Thyroid gland (tissue), 4 donors: ENCODE measurements at regions not wholly inside any gene's neighbourhood (a gene's known extent, or its start where the extent isn't known, plus 50 kb on each side); places are given as distances from the start of the nearest gene placed in this dataset.

ENCODE experiments used
- DNase-seq, 2 donors: peaks; one replicate each; pipeline ENCODE4 v3.0.0-alpha.2; 2019
- H3K27ac ChIP-seq, 3 donors: fragments of 200-600 bp; sonication (generic); 1 replicate in 2 of 3; 2 replicates in 1 of 3; pipeline ENCODE4 v1.5.1; 2016 to 2019; ENCODE audit warnings: mild to moderate bottlenecking in 1 of 3, moderate library complexity in 1 of 3
- H3K27me3 ChIP-seq: fragments of 200-600 bp; sonication (generic); one replicate; pipeline ENCODE4 v1.5.1; 2019
- H3K36me3 ChIP-seq, 2 donors: fragments of 200-600 bp; sonication (generic); one replicate each; pipeline ENCODE4 v1.5.1; 2016 to 2019
- H3K4me1 ChIP-seq, 2 donors: fragments of 200-600 bp; sonication (generic); one replicate each; pipeline ENCODE4 v1.5.1; 2017 to 2019
- H3K4me3 ChIP-seq, 3 donors: fragments of 200-600 bp; sonication (generic); replicated peaks in 1 of 3; 1 replicate in 2 of 3; 2 replicates in 1 of 3; pipeline ENCODE4 v1.5.1; 2016; ENCODE audit warnings: mild to moderate bottlenecking in 1 of 3
- H3K9me3 ChIP-seq: fragments of 200-600 bp; sonication (generic); one replicate; pipeline ENCODE4 v1.5.1; 2017
- POLR2A ChIP-seq, 2 donors: fragments of 450-650 bp; IDR thresholded peaks; one replicate each; pipeline ENCODE4 v1.6.1; 2017; ENCODE audit warnings: antibody characterized with exemption in 2 of 2, mild to moderate bottlenecking in 2 of 2, moderate library complexity in 1 of 2
- WGBS, 2 donors: methylation state at CpG; one replicate each; pipeline ENCODE4 v1.1.5; 2017; 5-methylcytosine and 5-hydroxymethylcytosine counted together
- intact Hi-C: fragments of 100-400 bp; cut with DNase I; formaldehyde crosslinking; loops from one replicate; pipeline ENCODE4 v1.15.1; 2023
- TF ChIP-seq, protein P1 (sequence below), 6 experiments: fragments of 200-600 bp in 3 of 6; fragments of 450-650 bp in 3 of 6; sonication (generic) in 3 of 6; IDR thresholded peaks; one replicate each; pipeline ENCODE4 v1.5.1; 2016 to 2019; ENCODE audit warnings: antibody characterized with exemption in 6 of 6, mild to moderate bottlenecking in 2 of 6, inconsistent platforms in 1 of 6, moderate library complexity in 1 of 6

DNA sequence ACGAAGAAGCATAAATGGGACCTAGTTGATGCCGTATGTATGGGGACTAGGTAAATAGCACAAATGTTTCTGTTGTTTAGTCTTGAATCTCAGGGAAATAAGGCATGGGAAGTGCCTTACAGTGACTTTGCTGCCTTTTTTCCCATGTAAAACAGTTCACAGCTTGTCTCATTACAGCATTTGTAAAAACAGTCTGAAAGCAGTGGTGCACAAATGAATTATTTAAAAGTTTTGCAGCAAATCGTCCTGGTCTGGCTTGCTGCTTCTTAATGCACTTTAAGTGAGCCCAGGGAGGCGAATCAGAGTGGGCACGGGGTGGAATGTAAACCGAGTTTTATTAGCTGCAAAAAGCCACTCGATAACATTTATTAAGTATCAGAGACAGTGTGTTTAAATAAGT lies 302.0 kb upstream of the ETAA1 start:
- TF ChIP-seq, protein P1, sequence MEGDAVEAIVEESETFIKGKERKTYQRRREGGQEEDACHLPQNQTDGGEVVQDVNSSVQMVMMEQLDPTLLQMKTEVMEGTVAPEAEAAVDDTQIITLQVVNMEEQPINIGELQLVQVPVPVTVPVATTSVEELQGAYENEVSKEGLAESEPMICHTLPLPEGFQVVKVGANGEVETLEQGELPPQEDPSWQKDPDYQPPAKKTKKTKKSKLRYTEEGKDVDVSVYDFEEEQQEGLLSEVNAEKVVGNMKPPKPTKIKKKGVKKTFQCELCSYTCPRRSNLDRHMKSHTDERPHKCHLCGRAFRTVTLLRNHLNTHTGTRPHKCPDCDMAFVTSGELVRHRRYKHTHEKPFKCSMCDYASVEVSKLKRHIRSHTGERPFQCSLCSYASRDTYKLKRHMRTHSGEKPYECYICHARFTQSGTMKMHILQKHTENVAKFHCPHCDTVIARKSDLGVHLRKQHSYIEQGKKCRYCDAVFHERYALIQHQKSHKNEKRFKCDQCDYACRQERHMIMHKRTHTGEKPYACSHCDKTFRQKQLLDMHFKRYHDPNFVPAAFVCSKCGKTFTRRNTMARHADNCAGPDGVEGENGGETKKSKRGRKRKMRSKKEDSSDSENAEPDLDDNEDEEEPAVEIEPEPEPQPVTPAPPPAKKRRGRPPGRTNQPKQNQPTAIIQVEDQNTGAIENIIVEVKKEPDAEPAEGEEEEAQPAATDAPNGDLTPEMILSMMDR (IDR thresholded peaks at IDR 0.05), result no peak
- no peak for TF ChIP-seq POLR2A (IDR thresholded peaks at IDR 0.05)
- Histone ChIP-seq H3K4me1 (no peaks in the 10 kb centered on the region), H3K4me3 (no peak overlapping the region), H3K27me3 (no peaks in the 10 kb centered on the region), H3K36me3 (no peaks in the 10 kb centered on the region), H3K27ac (no peak overlapping the region), H3K9me3 (no peaks in the 10 kb centered on the region)
- intact Hi-C loops, result no loop called here
- DNase-seq, result no peak
- WGBS, 2 donors, result 52 to 59% methylated on average over 7 of the region's 7 CpGs

DNA sequence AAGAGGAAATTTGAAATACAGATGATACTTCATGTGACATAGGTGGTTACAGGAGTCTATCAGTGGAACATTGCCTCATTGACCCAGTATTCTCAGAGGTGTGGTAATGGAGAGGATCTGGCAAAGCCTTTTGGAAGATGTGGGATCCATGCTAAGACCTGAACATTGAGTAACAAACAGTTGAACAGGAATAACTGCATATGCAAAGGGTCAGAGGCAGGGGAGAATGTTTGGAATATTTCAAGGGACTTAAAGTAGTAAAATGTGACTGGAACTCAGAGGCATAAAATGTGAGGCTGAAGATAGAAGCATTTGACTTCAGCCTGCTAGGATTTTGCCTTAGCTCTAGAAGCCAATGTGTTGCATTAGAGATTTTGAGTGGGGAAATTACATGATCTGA lies 300.2 kb upstream of the ETAA1 start:
- Histone ChIP-seq H3K4me3 (no peak overlapping the region), H3K27ac (no peak overlapping the region), H3K9me3 (no peaks in the 10 kb centered on the region), H3K27me3 (no peaks in the 10 kb centered on the region), H3K4me1 (no peaks in the 10 kb centered on the region), H3K36me3 (no peaks in the 10 kb centered on the region)
- intact Hi-C loops, result no loop called here
- DNase-seq, result no peak
- TF ChIP-seq, protein P1 (IDR thresholded peaks at IDR 0.05), result no peak
- no peak for TF ChIP-seq POLR2A (IDR thresholded peaks at IDR 0.05)

DNA sequence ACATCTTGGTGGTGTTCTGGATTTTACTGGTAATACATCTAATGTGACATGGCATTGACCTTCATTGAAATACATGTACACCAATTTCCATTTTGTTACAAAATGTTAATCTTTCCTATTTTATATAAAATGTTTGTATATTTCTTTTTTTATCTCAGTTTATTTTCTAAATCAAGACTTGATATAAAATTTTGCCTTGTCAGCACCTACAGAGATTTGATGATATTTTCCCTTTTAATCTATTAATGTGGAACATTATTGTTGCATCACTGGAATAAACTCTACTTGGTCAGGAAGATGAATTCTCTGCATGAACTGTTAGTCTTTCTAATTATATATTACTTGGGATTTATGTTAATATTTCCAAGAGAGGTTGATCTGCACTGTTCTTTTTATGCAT lies 294.0 kb upstream of the ETAA1 start:
- no peak for DNase-seq
- no peak overlapping the region for H3K4me3 ChIP-seq
- no peaks in the 10 kb centered on the region for H3K36me3 ChIP-seq
- TF ChIP-seq POLR2A (IDR thresholded peaks at IDR 0.05), result no peak
- TF ChIP-seq, protein P1 (IDR thresholded peaks at IDR 0.05), result no peak
- H3K9me3 ChIP-seq, result no peaks in the 10 kb centered on the region
- no peaks in the 10 kb centered on the region for H3K27me3 ChIP-seq
- H3K4me1 ChIP-seq, result no peaks in the 10 kb centered on the region
- H3K27ac ChIP-seq, result no peak overlapping the region
- intact Hi-C loops, result no loop called here

DNA sequence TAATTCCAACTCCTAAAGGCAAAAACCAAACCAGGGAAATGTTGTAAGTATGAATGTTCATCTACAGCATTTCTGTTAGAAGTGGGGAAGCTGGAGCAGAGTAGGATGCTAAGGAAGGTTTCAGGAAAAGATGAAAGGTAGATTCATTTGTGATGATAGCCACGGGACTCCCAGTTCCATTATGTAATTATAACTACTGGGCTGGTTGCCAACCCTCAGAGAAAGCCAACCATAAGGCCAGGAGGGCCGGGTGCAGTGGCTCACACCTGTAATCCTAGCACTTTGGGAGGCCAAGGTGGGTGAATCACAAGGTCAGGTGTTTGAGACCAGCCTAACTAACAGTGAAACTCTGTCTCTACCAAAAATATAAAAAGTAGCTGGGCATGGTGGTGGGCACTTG lies 288.9 kb upstream of the ETAA1 start:
- Histone ChIP-seq H3K4me1 (no peaks in the 10 kb centered on the region), H3K27ac (no peak overlapping the region), H3K36me3 (no peaks in the 10 kb centered on the region), H3K9me3 (no peaks in the 10 kb centered on the region), H3K27me3 (no peaks in the 10 kb centered on the region), H3K4me3 (no peak overlapping the region)
- no peak for DNase-seq
- TF ChIP-seq, protein P1 (IDR thresholded peaks at IDR 0.05), result no peak
- no peak for TF ChIP-seq POLR2A (IDR thresholded peaks at IDR 0.05)
- intact Hi-C loops, result no loop called here
- WGBS, 2 donors, result 45 to 49% methylated on average over 2 of the region's 2 CpGs

DNA sequence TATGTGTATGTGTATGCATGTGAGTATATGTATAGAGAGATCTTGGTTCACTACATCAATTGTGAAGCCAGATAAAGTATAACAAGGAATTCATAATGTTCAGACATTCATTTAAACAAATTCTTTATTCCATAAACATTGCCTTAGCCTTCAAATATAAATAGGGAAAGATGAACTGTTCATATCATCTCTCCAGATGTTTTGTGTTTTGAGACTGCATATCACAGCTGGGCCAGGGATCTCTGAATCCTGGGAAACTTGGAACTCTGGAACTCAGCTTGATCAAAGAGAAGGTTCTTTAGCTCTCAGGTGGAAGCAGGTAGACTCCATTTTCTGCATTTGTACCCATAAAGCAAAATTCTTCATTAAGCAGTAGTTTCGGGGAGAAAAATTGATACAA lies 272.6 kb upstream of the ETAA1 start:
- no peak for DNase-seq
- intact Hi-C loops, result no loop called here
- Histone ChIP-seq H3K36me3 (no peaks in the 10 kb centered on the region), H3K27ac (no peak overlapping the region), H3K9me3 (no peaks in the 10 kb centered on the region), H3K4me1 (no peaks in the 10 kb centered on the region), H3K27me3 (no peaks in the 10 kb centered on the region), H3K4me3 (no peak overlapping the region)
- TF ChIP-seq POLR2A (IDR thresholded peaks at IDR 0.05), result no peak
- TF ChIP-seq, protein P1 (IDR thresholded peaks at IDR 0.05), result no peak
- 94 to 97% methylated on average over 1 of the region's 1 CpG for WGBS, 2 donors
